Fibroblast of skin of left quadriceps (primary cell): ENCODE measurements at regions not wholly inside any gene's neighbourhood (a gene's known extent, or its start where the extent isn't known, plus 50 kb on each side); places are given as distances from the start of the nearest gene placed in this dataset.
"Not testable (repeated sequence)": the region's sequence is repeated elsewhere in the genome, so short reads cannot be mapped to it uniquely, and the experiment has no call there.

ENCODE experiments used
- DNase-seq, 2 experiments: peaks; one replicate each; pipeline ENCODE4 v3.0.0-alpha.2; 2013; ENCODE audit warnings: low read depth in 2 of 2

- DNase-seq: no peak
These were observed 352.4 kb upstream of the RUNX1 start for GRCh38 chr21:35401476-35401875.

GRCh38 chr21:35400233-35400939 lies 351.3 kb upstream of the RUNX1 start:
- DNase-seq: peak in 1 of 2 experiments; percentile 45

- no peak for DNase-seq
These were observed 350.6 kb upstream of the RUNX1 start for GRCh38 chr21:35399706-35400105.

GRCh38 chr21:35399002-35399530 lies 350.0 kb upstream of the RUNX1 start:
- DNase-seq: no peak

GRCh38 chr21:35398346-35398982 lies 349.4 kb upstream of the RUNX1 start:
- no peak for DNase-seq

- DNase-seq: no peak
These were observed 348.7 kb upstream of the RUNX1 start for GRCh38 chr21:35397781-35398180.

GRCh38 chr21:35396655-35397054 lies 347.6 kb upstream of the RUNX1 start:
- DNase-seq: no peak

GRCh38 chr21:35395728-35396127 lies 346.6 kb upstream of the RUNX1 start:
- no peak for DNase-seq

- DNase-seq: no peak
These were observed 345.7 kb upstream of the RUNX1 start for GRCh38 chr21:35394634-35395369.

GRCh38 chr21:35394049-35394448 lies 344.9 kb upstream of the RUNX1 start:
- no peak for DNase-seq

GRCh38 chr21:35390013-35390776 lies 341.1 kb upstream of the RUNX1 start:
- no peak for DNase-seq

GRCh38 chr21:35386491-35387079 lies 337.5 kb upstream of the RUNX1 start:
- no peak for DNase-seq

GRCh38 chr21:35384375-35384774 lies 335.3 kb upstream of the RUNX1 start:
- no peak for DNase-seq

GRCh38 chr21:35382696-35383095 lies 333.6 kb upstream of the RUNX1 start:
- no peak for DNase-seq

- no peak for DNase-seq
These were observed 332.7 kb upstream of the RUNX1 start for GRCh38 chr21:35381743-35382310.

GRCh38 chr21:35380304-35380703 lies 331.2 kb upstream of the RUNX1 start:
- not testable (repeated sequence) for DNase-seq

GRCh38 chr21:35378881-35379280 lies 329.8 kb upstream of the RUNX1 start:
- DNase-seq: no peak

GRCh38 chr21:35377505-35378090 lies 328.5 kb upstream of the RUNX1 start:
- no peak for DNase-seq

- DNase-seq: no peak
These were observed 327.5 kb upstream of the RUNX1 start for GRCh38 chr21:35376406-35377135.

- peak; percentile 81 for DNase-seq
These were observed 326.0 kb upstream of the RUNX1 start for GRCh38 chr21:35375115-35375514.
